ENCODE measurements at regions not wholly inside any gene's neighbourhood (a gene's known extent, or its start where the extent isn't known, plus 50 kb on each side); places are given as distances from the start of the nearest gene placed in this dataset.
"Not testable (repeated sequence)": the region's sequence is repeated elsewhere in the genome, so short reads cannot be mapped to it uniquely, and the experiment has no call there.

GRCh38 chr7:69440976-69441375, 157.3 kb upstream of the AUTS2 start:
- no peak for DNase-seq (ENCODE audit: low read depth)
- TF ChIP-seq, protein P1, sequence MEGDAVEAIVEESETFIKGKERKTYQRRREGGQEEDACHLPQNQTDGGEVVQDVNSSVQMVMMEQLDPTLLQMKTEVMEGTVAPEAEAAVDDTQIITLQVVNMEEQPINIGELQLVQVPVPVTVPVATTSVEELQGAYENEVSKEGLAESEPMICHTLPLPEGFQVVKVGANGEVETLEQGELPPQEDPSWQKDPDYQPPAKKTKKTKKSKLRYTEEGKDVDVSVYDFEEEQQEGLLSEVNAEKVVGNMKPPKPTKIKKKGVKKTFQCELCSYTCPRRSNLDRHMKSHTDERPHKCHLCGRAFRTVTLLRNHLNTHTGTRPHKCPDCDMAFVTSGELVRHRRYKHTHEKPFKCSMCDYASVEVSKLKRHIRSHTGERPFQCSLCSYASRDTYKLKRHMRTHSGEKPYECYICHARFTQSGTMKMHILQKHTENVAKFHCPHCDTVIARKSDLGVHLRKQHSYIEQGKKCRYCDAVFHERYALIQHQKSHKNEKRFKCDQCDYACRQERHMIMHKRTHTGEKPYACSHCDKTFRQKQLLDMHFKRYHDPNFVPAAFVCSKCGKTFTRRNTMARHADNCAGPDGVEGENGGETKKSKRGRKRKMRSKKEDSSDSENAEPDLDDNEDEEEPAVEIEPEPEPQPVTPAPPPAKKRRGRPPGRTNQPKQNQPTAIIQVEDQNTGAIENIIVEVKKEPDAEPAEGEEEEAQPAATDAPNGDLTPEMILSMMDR (IDR thresholded peaks at IDR 0.05; ENCODE audit: control insufficient read depth, insufficient read depth, low read depth, low read length, missing control alignments): no peak
- no peak overlapping the region for H3K4me3 ChIP-seq (ENCODE audit: control insufficient read depth, low read depth, low read length)

DNA sequence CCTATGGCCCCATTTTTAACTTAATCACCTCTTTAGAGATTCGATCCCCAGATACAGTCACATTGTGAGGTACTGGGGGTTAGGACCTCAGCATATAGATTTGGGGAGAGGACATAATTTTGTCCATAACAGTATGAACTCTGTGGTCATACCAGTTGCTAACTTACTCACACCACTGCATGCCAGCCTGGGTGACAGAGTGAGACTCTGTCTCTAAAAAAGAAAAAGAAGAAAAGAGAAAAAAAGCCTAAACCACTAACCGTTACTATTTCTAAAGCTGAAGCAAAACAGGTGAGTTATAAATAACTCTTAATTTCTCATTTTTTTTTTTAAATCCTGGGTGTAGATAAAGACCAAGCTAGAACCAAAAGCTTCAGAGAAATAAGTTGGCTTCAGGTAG, 155.1 kb upstream of the AUTS2 start:
- DNase-seq (ENCODE audit: low read depth): no peak
- TF ChIP-seq, protein P1 (IDR thresholded peaks at IDR 0.05; ENCODE audit: control insufficient read depth, insufficient read depth, low read depth, low read length, missing control alignments): no peak
- H3K4me3 ChIP-seq (ENCODE audit: control insufficient read depth, low read depth, low read length): no peak overlapping the region

DNA sequence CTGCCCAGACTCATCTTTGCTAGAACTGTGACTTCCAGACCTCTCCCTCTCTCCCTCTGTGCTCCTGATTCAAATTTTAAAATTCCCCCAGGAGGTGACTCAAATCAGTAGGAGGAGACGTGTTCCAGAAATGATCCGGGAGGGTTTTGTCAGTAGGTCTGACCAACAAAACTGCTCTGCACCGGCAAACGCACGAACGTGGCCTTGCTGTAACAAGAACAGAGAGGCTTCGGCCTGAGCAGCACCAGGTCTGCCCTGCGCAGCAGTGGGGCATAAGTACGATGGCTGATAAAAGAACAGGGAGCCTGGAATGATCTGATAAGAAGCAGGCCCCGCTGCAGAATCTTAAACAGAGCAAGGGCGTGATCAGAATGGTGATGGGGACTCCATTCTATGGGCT, 152.7 kb upstream of the AUTS2 start:
- TF ChIP-seq, protein P1 (IDR thresholded peaks at IDR 0.05; ENCODE audit: control insufficient read depth, insufficient read depth, low read depth, low read length, missing control alignments): no peak
- DNase-seq (ENCODE audit: low read depth): no peak
- H3K4me3 ChIP-seq (ENCODE audit: control insufficient read depth, low read depth, low read length): no peak overlapping the region

- DNase-seq (ENCODE audit: low read depth); H3K4me3 ChIP-seq (ENCODE audit: control insufficient read depth, low read depth, low read length): not testable (repeated sequence)
Observed at GRCh38 chr7:69446213-69446612, 152.1 kb upstream of the AUTS2 start.

DNA sequence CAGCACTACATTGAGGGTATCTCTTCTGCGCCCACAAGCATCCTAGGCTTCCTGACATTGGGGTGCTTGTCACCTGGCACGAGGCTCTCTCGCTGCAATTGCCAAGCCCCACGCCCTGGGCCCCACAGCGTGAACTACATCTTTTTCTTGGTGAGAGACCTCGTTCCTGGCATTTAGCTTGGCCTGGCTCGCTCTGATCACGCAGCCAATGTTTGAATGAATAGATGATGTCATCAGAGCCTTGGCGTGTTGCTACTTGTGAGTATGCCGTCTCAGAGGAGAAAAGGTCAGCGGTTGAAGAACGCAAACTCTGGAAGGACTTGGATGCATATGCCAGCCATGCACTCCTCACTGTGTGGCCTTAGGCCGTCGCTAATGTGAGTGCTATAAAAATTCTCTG, 150.2 kb upstream of the AUTS2 start:
- TF ChIP-seq, protein P1 (IDR thresholded peaks at IDR 0.05; ENCODE audit: control insufficient read depth, insufficient read depth, low read depth, low read length, missing control alignments): no peak
- DNase-seq (ENCODE audit: low read depth): no peak
- no peak overlapping the region for H3K4me3 ChIP-seq (ENCODE audit: control insufficient read depth, low read depth, low read length)

DNA sequence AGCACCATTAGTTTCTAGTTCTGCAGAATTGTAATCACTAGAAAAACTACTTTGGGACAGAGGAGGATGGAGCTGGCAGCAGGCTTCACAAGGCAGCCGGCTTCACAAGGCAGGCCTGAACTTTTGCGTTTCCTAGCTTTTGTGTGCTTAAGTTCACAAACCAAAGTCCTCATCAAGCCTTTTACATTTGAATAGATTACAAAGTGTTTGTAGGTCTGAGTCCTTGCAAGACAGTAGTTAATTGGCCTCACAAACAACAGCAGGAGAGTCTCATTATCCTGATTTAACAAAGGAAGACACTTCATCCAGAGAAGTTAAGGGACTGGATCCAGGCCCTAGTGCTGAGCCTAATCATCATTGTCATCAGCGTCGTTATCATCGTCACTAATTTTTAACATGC, 147.8 kb upstream of the AUTS2 start:
- TF ChIP-seq, protein P1 (IDR thresholded peaks at IDR 0.05; ENCODE audit: control insufficient read depth, insufficient read depth, low read depth, low read length, missing control alignments): no peak
- DNase-seq (ENCODE audit: low read depth): no peak

DNA sequence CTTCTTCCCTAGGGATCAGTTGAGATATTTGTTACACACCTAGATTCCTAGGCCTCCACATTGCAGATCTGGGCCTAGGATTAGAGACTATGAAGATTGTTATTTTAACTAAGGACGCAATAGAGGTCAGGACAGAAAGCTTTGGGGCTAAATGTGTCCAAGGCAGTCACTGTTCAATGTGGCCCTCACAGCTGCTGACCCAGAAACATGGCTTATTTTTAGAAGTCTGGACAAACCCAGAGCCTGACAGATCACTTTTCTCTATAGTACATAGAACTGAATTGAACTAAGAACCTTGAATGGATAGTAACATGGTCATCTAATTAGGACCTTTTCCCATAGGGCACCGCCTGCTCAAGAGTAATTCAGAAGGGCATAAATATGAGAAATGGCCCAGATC, 146.6 kb upstream of the AUTS2 start:
- TF ChIP-seq, protein P1 (IDR thresholded peaks at IDR 0.05; ENCODE audit: control insufficient read depth, insufficient read depth, low read depth, low read length, missing control alignments): no peak
- DNase-seq (ENCODE audit: low read depth): no peak
- no peak overlapping the region for H3K4me3 ChIP-seq (ENCODE audit: control insufficient read depth, low read depth, low read length)

More for the DNA sequence above, 147.8 kb upstream of the AUTS2 start:
- H3K4me3 ChIP-seq (ENCODE audit: control insufficient read depth, low read depth, low read length): no peak overlapping the region
